Chondrocyte (in vitro differentiated cells): ENCODE measurements at regions not wholly inside any gene's neighbourhood (a gene's known extent, or its start where the extent isn't known, plus 50 kb on each side); places are given as distances from the start of the nearest gene placed in this dataset.
A peak's percentile ranks its signal among the peaks of the same experiment; 100 is the strongest.

Source experiments
- DNase-seq: peaks from one replicate; pipeline ENCODE4 v3.0.0; 2021; ENCODE audit warnings: mixed read lengths, low spot score
- H3K27ac Mint-ChIP-seq: one replicate; pipeline ENCODE4 v1.8.0; 2021; ENCODE audit warnings: mild to moderate bottlenecking, moderate library complexity, mixed read lengths; ENCODE audit not compliant: unreplicated experiment
- H3K27me3 Mint-ChIP-seq: 2 replicates; pipeline ENCODE4 v1.8.0; 2021; ENCODE audit warnings: low read depth, mixed read lengths
- H3K36me3 Mint-ChIP-seq: 2 replicates; pipeline ENCODE4 v1.8.0; 2021; ENCODE audit warnings: low read depth, mixed read lengths
- H3K4me1 Mint-ChIP-seq: 2 replicates; pipeline ENCODE4 v1.8.0; 2021; ENCODE audit warnings: low read depth, mild to moderate bottlenecking, mixed read lengths
- H3K4me3 Mint-ChIP-seq: one replicate; pipeline ENCODE4 v1.8.0; 2021; ENCODE audit warnings: mild to moderate bottlenecking, moderate library complexity, mixed read lengths; ENCODE audit not compliant: unreplicated experiment
- H3K9me3 Mint-ChIP-seq: 2 replicates; pipeline ENCODE4 v1.8.0; 2021; ENCODE audit warnings: low read depth, mixed read lengths
- TF ChIP-seq, protein P1 (sequence below): fragments of 200-600 bp; sonication (generic); IDR thresholded peaks from 2 replicates; pipeline ENCODE4 v1.5.0; 2021; ENCODE audit warnings: antibody characterized with exemption, mild to moderate bottlenecking, moderate library complexity

DNA sequence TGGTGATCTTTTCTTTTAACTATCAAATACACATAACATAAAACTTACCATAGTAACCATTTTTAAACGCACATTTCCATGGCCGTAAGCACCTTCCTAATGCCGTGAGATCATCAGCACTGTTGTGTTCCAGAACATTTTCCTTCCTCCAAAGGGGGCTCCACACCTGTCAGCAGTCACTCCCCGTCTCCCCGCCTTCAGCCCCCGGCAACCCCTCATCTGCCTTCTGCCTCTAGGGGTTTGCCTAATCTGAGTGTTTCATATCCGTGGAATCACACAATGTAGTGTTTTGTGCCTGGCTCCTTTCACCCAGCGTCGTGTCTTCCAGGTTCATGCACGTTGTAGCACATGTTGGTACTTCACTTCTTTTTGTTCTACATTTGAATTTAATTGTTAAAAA, 350.1 kb upstream of the TNRC6C start:
- Mint-ChIP-seq H3K36me3 (no peaks in the 10 kb centered on the region), H3K27ac (no peak overlapping the region), H3K4me1 (peaks cover 16% of the 10 kb centered on the region), H3K27me3 (peaks cover 11% of the 10 kb centered on the region), H3K4me3 (no peak overlapping the region), H3K9me3 (no peaks in the 10 kb centered on the region)
- DNase-seq = no peak
- TF ChIP-seq, protein P1, sequence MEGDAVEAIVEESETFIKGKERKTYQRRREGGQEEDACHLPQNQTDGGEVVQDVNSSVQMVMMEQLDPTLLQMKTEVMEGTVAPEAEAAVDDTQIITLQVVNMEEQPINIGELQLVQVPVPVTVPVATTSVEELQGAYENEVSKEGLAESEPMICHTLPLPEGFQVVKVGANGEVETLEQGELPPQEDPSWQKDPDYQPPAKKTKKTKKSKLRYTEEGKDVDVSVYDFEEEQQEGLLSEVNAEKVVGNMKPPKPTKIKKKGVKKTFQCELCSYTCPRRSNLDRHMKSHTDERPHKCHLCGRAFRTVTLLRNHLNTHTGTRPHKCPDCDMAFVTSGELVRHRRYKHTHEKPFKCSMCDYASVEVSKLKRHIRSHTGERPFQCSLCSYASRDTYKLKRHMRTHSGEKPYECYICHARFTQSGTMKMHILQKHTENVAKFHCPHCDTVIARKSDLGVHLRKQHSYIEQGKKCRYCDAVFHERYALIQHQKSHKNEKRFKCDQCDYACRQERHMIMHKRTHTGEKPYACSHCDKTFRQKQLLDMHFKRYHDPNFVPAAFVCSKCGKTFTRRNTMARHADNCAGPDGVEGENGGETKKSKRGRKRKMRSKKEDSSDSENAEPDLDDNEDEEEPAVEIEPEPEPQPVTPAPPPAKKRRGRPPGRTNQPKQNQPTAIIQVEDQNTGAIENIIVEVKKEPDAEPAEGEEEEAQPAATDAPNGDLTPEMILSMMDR = no peak

DNA sequence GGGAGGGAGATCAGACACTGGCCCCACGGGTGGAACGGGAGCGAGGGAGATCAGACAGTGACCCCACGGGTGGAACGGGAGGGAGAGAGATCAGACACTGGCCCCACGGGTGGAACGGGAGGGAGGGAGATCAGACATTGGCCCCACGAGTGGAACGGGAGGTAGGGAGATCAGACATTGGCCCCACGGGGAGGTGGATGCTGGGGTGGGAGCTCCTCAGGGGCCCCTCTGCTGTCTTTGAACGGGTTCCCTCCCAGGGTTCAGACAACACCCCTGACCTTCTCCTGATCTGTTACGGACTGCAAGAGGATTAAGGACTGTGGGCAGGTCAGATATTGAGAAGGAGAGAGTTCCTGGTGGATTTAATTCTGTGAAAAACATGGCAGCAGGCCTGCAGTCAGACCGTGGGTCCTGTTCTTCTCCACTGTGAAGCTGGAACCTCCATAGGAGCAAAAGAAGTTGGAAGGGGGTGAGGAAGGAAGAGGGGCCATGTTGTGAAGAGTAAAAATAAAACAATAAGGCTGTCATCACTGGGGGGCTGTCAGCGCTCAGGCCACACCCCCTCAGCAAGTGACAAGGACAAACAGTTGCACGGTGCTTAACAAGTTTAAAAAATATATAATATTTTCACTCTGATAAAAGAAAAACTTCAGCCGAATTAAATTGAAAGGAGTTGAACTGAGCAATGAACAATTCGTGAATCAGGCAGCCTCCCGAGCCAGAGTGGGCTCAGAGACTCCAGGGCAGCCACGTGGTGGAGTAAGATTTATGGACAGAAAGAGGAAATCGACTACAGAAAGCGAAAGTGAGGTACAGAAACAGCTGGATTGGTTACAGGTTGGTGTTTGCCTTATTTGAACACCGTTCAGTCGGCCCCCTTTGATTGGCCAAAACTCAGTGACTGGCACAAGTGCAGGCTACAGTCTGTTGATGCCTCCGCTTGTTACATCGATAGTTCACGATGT, 348.7 kb upstream of the TNRC6C start:
- Mint-ChIP-seq H3K27ac (no peak overlapping the region), H3K4me3 (no peak overlapping the region), H3K9me3 (no peaks in the 10 kb centered on the region), H3K27me3 (peaks cover 14% of the 10 kb centered on the region), H3K4me1 (peaks cover 14% of the 10 kb centered on the region), H3K36me3 (peaks cover 2% of the 10 kb centered on the region)
- DNase-seq = no peak
- TF ChIP-seq, protein P1 = no peak

DNA sequence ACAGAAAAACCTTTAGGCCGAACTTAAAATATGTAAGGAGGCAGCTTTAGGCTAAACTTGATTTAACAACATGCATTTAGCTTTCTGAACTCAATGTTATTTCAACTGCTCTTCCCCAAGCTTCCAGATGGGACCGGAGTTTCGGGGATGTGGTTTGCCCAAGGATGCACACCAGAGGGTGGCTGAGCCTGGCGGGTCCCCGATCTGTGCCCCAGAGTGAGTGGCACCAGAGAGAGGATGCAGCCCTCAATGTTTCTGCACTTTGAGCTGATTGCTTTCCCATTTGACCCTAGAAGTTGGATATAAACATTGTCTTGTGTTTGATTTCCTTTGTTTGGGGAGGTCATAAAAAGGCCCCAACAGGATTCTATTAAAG, 348.0 kb upstream of the TNRC6C start:
- no peak for DNase-seq
- H3K9me3 Mint-ChIP-seq = no peaks in the 10 kb centered on the region
- H3K27ac Mint-ChIP-seq = no peak overlapping the region
- H3K4me1 Mint-ChIP-seq = peaks cover 15% of the 10 kb centered on the region
- H3K27me3 Mint-ChIP-seq = peaks cover 14% of the 10 kb centered on the region
- H3K36me3 Mint-ChIP-seq = peaks cover 2% of the 10 kb centered on the region
- TF ChIP-seq, protein P1 = no peak
- no peak overlapping the region for H3K4me3 Mint-ChIP-seq

DNA sequence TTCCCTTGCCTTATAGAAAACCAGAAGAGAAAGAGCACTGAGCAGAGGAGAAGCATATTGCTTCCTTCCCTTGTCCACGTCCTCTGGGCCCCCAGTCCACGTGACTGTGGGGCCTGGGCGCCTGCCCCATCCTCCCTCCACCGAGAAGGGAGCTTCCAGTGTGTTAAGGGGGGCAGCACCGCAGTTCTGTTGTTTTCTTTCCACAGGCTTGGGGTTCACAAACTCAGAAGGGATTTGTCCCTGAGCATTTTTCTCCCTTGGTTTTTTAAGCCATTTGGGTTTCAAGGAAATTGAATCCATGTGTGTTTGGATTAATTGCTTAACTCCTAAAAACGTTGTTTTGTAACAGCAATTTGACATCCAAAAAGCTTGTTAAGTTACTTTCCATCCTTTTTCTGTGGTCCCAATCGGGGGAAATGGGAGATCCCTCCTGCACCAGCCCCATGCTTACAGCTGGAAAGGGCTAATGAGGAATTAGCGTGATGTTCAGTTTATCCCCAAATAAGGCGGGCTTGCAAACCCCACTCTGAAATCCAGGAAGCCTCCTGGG, 347.5 kb upstream of the TNRC6C start:
- DNase-seq = no peak
- Mint-ChIP-seq H3K4me3 (no peak overlapping the region), H3K9me3 (no peaks in the 10 kb centered on the region), H3K27ac (no peak overlapping the region), H3K27me3 (peaks cover 14% of the 10 kb centered on the region), H3K36me3 (peaks cover 2% of the 10 kb centered on the region), H3K4me1 (peaks cover 20% of the 10 kb centered on the region)
- TF ChIP-seq, protein P1 = no peak

DNA sequence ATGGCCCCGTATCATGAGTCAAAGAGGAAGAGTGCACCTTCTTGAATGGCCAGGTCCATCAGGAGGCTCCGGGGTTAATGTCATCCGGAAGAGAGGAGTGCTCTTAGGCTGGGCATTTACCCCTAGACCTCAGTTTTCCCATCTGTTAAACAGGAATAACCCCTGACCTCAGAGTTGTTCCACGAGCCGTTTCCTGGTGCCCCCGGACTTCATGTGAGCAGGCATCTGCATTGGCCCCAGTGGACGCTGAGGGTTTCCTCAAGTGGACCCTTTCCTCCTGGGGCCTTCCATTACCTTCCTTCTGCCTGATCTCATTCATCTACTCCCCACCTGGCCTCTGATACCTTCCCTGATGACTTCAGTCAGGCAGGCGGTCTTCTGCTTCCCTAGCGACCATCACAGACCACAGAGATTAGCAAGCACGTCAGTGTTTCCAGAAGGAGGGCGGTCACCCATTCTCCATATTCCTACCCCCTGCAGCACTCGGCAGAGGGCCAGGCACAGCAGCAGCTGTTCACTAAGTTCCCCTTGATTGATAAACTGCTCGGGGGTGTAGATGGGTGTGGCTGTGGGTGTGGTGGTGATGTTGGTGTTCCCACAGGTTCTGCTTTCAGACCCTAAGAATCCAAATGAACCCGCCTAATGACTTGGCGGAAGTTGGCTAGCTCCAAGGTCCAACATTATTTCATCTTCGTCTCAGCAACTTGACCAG, 346.6 kb upstream of the TNRC6C start:
- no peak overlapping the region for H3K4me3 Mint-ChIP-seq
- peak; percentile 37 for DNase-seq
- TF ChIP-seq, protein P1 = no peak
- H3K27ac Mint-ChIP-seq = no peak overlapping the region
- H3K36me3 Mint-ChIP-seq = peaks cover 2% of the 10 kb centered on the region
- H3K27me3 Mint-ChIP-seq = peaks cover 14% of the 10 kb centered on the region
- peaks cover 23% of the 10 kb centered on the region for H3K4me1 Mint-ChIP-seq
- H3K9me3 Mint-ChIP-seq = no peaks in the 10 kb centered on the region
